NCI-H526 treated with DMSO at 0.1 percent for 48 hours (cell line): ENCODE measurements at regions not wholly inside any gene's neighbourhood (a gene's known extent, or its start where the extent isn't known, plus 50 kb on each side); places are given as distances from the start of the nearest gene placed in this dataset.
"Not testable (repeated sequence)": the region's sequence is repeated elsewhere in the genome, so short reads cannot be mapped to it uniquely, and the experiment has no call there.

Source experiments
- DNase-seq: peaks from one replicate; lab custom pipeline; 2025; lab: John Stamatoyannopoulos, UW

DNA sequence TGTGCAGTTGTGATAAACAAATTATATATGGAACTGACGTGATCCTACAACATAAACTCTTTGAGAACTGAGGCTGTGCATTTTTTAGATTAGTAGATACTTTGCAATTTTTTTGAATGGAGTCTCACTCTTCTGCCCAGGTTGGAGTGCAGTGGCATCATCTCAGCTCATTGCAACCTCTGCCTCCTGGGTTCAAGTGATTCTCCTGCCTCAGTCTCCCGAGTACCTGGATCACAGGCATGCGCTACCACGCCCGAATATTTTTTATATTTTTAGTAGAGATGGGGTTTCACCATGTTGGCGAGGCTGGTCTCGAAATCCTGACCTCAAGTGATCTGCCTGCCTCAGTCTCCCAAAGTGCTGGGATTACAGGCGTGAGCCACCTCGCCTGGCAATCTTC lies 145.9 kb downstream of the POTEH start:
- DNase-seq: not testable (repeated sequence)

DNA sequence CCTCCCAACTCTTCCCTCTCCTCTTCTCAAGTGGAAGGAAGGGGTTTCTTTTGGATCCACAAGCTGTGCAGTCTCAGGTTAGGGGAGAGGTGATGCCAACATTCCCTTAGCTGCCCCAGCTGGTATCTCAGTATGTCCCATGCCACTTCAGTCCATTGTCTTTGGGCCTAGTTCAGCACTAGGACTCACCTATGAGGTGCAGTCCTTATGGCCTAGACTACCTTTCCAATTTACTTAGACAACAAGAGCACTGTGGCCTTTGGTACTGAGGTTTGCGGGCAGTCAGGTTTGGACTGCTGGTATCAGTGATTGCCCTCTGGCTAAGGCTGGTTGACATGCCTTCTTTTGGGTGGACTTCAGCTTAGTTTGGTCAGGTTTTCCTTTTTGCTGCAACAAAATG lies 159.9 kb downstream of the POTEH start:
- not testable (repeated sequence) for DNase-seq

- not testable (repeated sequence) for DNase-seq
These were observed 164.0 kb downstream of the POTEH start for GRCh38 chr22:15853716-15854373.

DNA sequence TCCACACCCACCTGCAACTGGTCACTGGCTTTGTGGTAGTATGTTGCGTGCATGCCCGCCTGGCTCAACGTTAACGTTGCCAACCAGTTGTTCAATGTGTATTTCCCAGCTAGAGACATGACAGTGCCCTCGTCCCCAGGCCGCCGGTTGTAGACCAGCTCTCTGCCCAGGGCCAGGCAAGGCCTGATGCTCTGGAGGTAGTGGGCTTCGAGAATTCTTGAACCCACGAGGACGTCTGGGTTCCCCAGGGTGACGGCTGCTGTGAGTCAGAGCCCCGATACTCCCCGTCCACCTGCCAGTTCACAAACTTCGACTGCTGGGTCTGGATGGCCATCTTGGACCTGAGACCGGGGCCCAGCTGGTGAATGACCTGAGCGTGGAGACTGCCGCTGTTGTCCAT lies 164.6 kb downstream of the POTEH start:
- not testable (repeated sequence) for DNase-seq

- not testable (repeated sequence) for DNase-seq
These were observed 165.2 kb downstream of the POTEH start for GRCh38 chr22:15854978-15855377.

GRCh38 chr22:15880926-15881325 lies 191.1 kb downstream of the POTEH start:
- DNase-seq: not testable (repeated sequence)

GRCh38 chr22:15904326-15904725 lies 214.5 kb downstream of the POTEH start:
- not testable (repeated sequence) for DNase-seq

DNA sequence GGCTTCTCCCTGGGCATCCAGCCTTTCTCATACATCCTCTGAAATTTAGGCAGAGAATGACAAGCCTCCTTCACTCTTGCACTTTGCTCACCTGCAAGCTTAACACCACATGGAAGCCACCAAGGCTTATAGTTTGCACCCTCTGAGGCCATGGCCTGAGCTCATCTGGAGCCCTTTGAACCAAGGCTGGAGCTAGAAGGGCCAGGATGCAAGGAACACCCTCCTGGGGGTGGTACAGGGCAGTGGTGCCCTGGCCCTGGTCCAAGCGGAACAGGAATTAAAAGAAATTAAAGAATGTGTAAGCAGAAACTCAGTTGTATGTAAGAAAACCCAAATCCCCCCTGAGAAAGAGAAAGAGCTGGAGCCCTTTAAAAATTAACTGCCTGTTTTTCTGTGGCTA lies 221.9 kb downstream of the POTEH start:
- DNase-seq: not testable (repeated sequence)

GRCh38 chr22:15919120-15919519 lies 229.3 kb downstream of the POTEH start:
- DNase-seq: not testable (repeated sequence)

DNA sequence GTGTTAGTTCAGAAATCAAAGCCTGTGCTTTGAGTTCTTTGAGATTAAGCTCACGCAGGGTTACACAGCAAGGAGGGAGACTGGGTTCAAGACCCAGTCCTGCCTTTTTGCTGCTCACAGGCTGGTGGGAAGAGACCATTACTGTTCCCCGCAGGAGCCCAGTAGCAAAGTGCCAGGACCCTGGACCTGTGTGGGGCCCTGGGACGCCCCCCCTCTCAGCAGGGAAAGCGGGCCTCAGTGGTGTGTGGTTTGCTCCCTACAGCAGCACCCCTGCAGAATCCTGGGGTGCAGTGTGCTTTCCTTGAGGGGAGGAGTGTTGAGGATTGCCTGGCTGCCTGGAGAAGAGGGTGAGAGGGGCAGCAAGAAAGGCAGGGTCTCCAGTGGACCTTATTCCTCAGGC lies 231.1 kb downstream of the POTEH start:
- not testable (repeated sequence) for DNase-seq

- not testable (repeated sequence) for DNase-seq
These were observed 232.3 kb downstream of the POTEH start for GRCh38 chr22:15922132-15922531.

GRCh38 chr22:15922666-15923065 lies 232.8 kb downstream of the POTEH start:
- DNase-seq: not testable (repeated sequence)

- DNase-seq: not testable (repeated sequence)
These were observed 235.0 kb downstream of the POTEH start for GRCh38 chr22:15924820-15925219.

DNA sequence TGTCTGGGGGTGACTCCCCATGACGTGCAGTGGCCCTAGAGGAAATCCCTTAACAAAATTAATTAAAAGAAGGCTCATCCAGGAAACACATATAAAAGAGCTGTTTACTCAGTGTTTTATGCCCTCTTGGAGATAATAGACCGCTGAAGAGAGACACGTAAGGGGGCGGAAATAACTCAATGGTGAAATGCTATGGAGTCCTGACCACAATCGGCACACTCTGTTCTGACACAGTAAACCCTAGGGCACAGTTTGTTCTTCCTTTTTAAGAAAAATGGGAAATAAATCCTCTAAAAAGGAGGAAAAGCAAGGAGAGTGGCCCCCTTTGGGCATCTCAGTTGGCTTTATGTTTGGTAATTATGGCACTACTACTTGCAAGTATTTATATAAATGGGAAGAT lies 237.3 kb downstream of the POTEH start:
- DNase-seq: not testable (repeated sequence)
